Psoas muscle (tissue), 7 donors: ENCODE measurements at regions not wholly inside any gene's neighbourhood (a gene's known extent, or its start where the extent isn't known, plus 50 kb on each side); places are given as distances from the start of the nearest gene placed in this dataset.

Experiments
- ATAC-seq, 4 donors: fragments of 200-7000 bp; cut with Tn5 transposase; one replicate each; pipeline ENCODE4 v1.9.1; 2020; ENCODE audit warnings: moderate library complexity in 3 of 4, mild to moderate bottlenecking in 2 of 4
- DNase-seq, 2 donors: peaks; one replicate each; pipeline ENCODE4 v3.0.0-alpha.2; 2020
- H3K27ac ChIP-seq: fragments of 200-600 bp; one replicate; pipeline ENCODE4 v1.8.0; 2022
- H3K27me3 ChIP-seq, 3 donors: fragments of 200-600 bp in 1 of 3; one replicate each; pipeline versions ENCODE4 v1.6.1 to v1.8.0; 2013 to 2022; ENCODE audit warnings: low read length in 2 of 3, mild to moderate bottlenecking in 2 of 3, moderate library complexity in 1 of 3; ENCODE audit not compliant: insufficient read depth in 3 of 3
- H3K36me3 ChIP-seq, 2 donors: fragments of 200-600 bp in 1 of 2; one replicate each; pipeline versions ENCODE4 v1.6.1 to v1.8.0; 2013 to 2022; ENCODE audit warnings: low read depth in 1 of 2, mild to moderate bottlenecking in 1 of 2, moderate library complexity in 1 of 2; ENCODE audit not compliant: insufficient read depth in 1 of 2
- H3K4me1 ChIP-seq: fragments of 200-600 bp; one replicate; pipeline ENCODE4 v1.8.0; 2022
- H3K4me3 ChIP-seq: fragments of 200-600 bp; one replicate; pipeline ENCODE4 v1.8.0; 2022; ENCODE audit warnings: mild to moderate bottlenecking
- H3K9me3 ChIP-seq: fragments of 200-600 bp; one replicate; pipeline ENCODE4 v1.8.0; 2022
- WGBS, 3 donors: extraction: QIAGEN DNeasy Blood & Tissue Kit; methylation state at CpG; one replicate each; pipeline versions ENCODE4 v1.1.6 to v1.1.7; 2013; 5-methylcytosine and 5-hydroxymethylcytosine counted together
- intact Hi-C, 2 donors: fragments of 100-400 bp; cut with DNase I; formaldehyde crosslinking; loops; one replicate each; pipeline versions ENCODE4 v1.11.0 to v1.14.2; 2022
- TF ChIP-seq, protein P1 (sequence below): fragments of 200-600 bp; IDR thresholded peaks from one replicate; pipeline ENCODE4 v1.8.0; 2022; ENCODE audit warnings: antibody characterized with exemption
- donor health status: healthy with polysubstance abuse.
- donor health status: DM: no; HTN: no; CAD: no; lungs with moderate emphysema.
- donor health status: Bipolar disorder and iron deficiency.
- donor health status: healthy.
- donor health status: DM: yes; HTN: yes; CAD: no.
- donor health status: DM: no; HTN: no; CAD: no.
- donor health status: DM: yes; HTN: yes; CAD: no.

DNA sequence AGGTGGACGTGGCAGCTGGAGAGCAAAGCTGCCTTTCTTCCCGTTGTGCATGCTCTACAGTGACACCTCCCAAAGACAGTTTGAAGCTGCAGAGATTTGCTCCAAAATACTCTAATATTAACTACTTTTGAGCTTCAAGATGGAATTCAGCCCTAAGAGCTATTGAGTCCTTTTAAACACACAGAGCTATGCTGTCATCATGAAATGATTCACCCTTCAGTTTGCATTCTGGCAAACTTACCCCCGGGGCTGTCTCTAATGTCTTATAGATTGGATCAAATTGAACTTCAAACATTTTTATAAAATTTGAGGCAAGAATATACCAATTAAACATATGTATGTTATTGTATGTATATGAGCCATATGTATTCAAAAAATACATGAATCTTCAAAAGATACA is 110.7 kb upstream of the EFEMP1 start:
- no peak for ATAC-seq
- WGBS, 3 donors = 50 to 56% (median 52%) methylated on average over 3 of the region's 3 CpGs
- H3K9me3 ChIP-seq = no peaks in the 10 kb centered on the region

DNA sequence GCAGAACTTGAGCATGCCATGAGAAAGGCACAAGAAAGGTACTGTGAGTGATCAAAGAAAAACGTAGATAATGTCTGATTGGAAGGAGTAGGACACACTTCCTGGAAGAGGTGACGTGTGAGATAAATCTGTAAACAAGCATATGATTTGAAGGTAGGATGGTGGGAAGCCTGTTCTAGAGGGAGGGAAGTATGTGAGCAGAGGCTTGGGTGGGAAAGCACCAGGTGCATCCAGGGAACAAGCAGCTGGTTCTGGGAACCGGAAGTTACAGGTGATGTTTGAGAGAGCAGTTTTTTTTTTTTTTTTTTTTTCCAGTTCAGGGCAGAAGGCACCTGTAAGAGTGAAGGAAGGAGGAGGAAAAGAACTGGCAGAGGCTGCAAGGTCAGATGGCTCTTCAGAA is 116.6 kb upstream of the EFEMP1 start:
- DNase-seq (no peak), ATAC-seq (no peak)
- H3K4me1 ChIP-seq = no peaks in the 10 kb centered on the region
- 55 to 70% (median 61%) methylated on average over 3 of the region's 3 CpGs for WGBS, 3 donors
- H3K27ac ChIP-seq = no peak overlapping the region
- H3K9me3 ChIP-seq = no peaks in the 10 kb centered on the region
- intact Hi-C loops = no loop called here
- H3K36me3 ChIP-seq = no peaks in the 10 kb centered on the region
- H3K4me3 ChIP-seq = no peak overlapping the region
- TF ChIP-seq, protein P1, sequence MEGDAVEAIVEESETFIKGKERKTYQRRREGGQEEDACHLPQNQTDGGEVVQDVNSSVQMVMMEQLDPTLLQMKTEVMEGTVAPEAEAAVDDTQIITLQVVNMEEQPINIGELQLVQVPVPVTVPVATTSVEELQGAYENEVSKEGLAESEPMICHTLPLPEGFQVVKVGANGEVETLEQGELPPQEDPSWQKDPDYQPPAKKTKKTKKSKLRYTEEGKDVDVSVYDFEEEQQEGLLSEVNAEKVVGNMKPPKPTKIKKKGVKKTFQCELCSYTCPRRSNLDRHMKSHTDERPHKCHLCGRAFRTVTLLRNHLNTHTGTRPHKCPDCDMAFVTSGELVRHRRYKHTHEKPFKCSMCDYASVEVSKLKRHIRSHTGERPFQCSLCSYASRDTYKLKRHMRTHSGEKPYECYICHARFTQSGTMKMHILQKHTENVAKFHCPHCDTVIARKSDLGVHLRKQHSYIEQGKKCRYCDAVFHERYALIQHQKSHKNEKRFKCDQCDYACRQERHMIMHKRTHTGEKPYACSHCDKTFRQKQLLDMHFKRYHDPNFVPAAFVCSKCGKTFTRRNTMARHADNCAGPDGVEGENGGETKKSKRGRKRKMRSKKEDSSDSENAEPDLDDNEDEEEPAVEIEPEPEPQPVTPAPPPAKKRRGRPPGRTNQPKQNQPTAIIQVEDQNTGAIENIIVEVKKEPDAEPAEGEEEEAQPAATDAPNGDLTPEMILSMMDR = no peak
- peaks cover 0 to 3% (median 0%) of the 10 kb centered on the region in 3 donors for H3K27me3 ChIP-seq

More for the DNA sequence above, 110.7 kb upstream of the EFEMP1 start:
- H3K4me1 ChIP-seq = no peaks in the 10 kb centered on the region
- intact Hi-C loops = no loop called here
- no peaks in the 10 kb centered on the region for H3K36me3 ChIP-seq
- peaks cover 0 to 2% (median 0%) of the 10 kb centered on the region in 3 donors for H3K27me3 ChIP-seq
- H3K4me3 ChIP-seq = no peak overlapping the region
- H3K27ac ChIP-seq = no peak overlapping the region
- TF ChIP-seq, protein P1 = no peak
- no peak for DNase-seq

- no peaks in the 10 kb centered on the region for H3K36me3 ChIP-seq
- TF ChIP-seq, protein P1 = no peak
- peaks cover 0 to 3% (median 0%) of the 10 kb centered on the region in 3 donors for H3K27me3 ChIP-seq
- ATAC-seq (no peak), DNase-seq (no peak)
- no peaks in the 10 kb centered on the region for H3K9me3 ChIP-seq
- H3K27ac ChIP-seq = no peak overlapping the region
- no peak overlapping the region for H3K4me3 ChIP-seq
- intact Hi-C loops = no loop called here
- H3K4me1 ChIP-seq = no peaks in the 10 kb centered on the region
Observed at GRCh38 chr2:56040834-56041233, 117.3 kb upstream of the EFEMP1 start.

GRCh38 chr2:56047136-56047535 is 123.6 kb upstream of the EFEMP1 start:
- intact Hi-C loops = no loop called here
- TF ChIP-seq, protein P1 = no peak
- Histone ChIP-seq H3K4me1 (no peaks in the 10 kb centered on the region), H3K36me3 (no peaks in the 10 kb centered on the region), H3K27me3 (peaks cover 0 to 2% (median 0%) of the 10 kb centered on the region in 3 donors), H3K9me3 (no peaks in the 10 kb centered on the region), H3K27ac (no peak overlapping the region), H3K4me3 (no peak overlapping the region)
- ATAC-seq (no peak), DNase-seq (no peak)
- WGBS, 3 donors = 38 to 46% (median 41%) methylated on average over 3 of the region's 3 CpGs

DNA sequence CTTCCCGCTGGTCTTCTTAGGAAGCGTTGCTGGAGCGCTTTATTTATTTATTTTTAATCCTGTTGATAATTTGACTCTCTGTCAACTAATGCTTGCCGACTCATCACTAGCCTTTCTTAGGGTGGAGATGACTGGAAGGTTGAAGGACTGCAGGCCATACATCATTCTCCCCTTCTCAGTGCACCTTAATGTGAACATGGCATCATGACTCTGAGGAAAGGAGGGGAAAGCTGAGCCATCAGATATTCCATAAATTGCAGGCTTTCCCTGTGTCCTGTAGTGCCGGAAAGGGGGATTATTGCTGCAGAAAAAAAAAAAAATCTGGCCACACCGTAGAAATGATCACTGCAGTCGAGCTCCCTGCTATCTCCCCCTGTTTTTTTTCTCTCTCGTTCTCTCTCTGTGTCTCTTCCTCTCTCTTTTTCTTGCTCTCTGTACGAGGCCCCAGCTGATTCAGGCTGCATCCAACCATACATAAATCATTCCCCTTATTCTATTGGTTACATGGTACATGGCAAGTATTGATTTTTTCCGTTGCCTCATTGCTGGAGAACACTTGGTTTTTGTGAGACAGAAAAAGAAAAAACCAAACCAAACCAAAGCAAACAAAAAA is 125.8 kb upstream of the EFEMP1 start:
- Histone ChIP-seq H3K9me3 (no peaks in the 10 kb centered on the region), H3K4me3 (no peak overlapping the region), H3K36me3 (no peaks in the 10 kb centered on the region), H3K27me3 (no peaks in the 10 kb centered on the region), H3K4me1 (no peaks in the 10 kb centered on the region), H3K27ac (no peak overlapping the region)
- no peak for ATAC-seq
- 58 to 63% (median 60%) methylated on average over 10 of the region's 10 CpGs for WGBS, 3 donors
- TF ChIP-seq, protein P1 = no peak
- no peak for DNase-seq
- intact Hi-C loops = no loop called here
